Keratinocyte (primary cell): ENCODE measurements at regions not wholly inside any gene's neighbourhood (a gene's known extent, or its start where the extent isn't known, plus 50 kb on each side); places are given as distances from the start of the nearest gene placed in this dataset.
"Not testable (repeated sequence)": the region's sequence is repeated elsewhere in the genome, so short reads cannot be mapped to it uniquely, and the experiment has no call there.

Experiments used
- DNase-seq: peaks from one replicate; pipeline ENCODE4 v3.0.0-alpha.2; 2011; ENCODE audit warnings: low read depth, missing footprints, low spot score
- FAIRE-seq: peaks from 2 replicates; lab custom pipeline; 2011; peaks lifted over from hg19 to GRCh38; lab: Jason Lieb, UNC
- H2AFZ ChIP-seq: 2 replicates; pipeline ENCODE4 v1.6.0; 2012; ENCODE audit warnings: low read length, control low read depth, inconsistent platforms; ENCODE audit not compliant: control insufficient read depth
- H3K27ac ChIP-seq: 2 replicates; pipeline ENCODE4 v1.5.1; 2011; ENCODE audit warnings: low read length; ENCODE audit not compliant: control insufficient read depth, insufficient read depth
- H3K27me3 ChIP-seq: 3 replicates; pipeline ENCODE4 v1.6.0; 2011; ENCODE audit warnings: low read length; ENCODE audit not compliant: control insufficient read depth, insufficient read depth; ENCODE audit errors: extremely low read depth
- H3K36me3 ChIP-seq, 2 experiments: 2 replicates in 1 of 2; 3 replicates in 1 of 2; pipeline ENCODE4 v1.5.1; 2011; ENCODE audit warnings: low read length in 2 of 2, mild to moderate bottlenecking in 1 of 2; ENCODE audit not compliant: control insufficient read depth in 2 of 2, insufficient read depth in 2 of 2; ENCODE audit errors: extremely low read depth in 1 of 2
- H3K4me1 ChIP-seq: 3 replicates; pipeline ENCODE4 v1.5.1; 2011; ENCODE audit warnings: low read length; ENCODE audit not compliant: control insufficient read depth, insufficient read depth; ENCODE audit errors: extremely low read depth
- H3K4me2 ChIP-seq: 3 replicates; pipeline ENCODE4 v1.6.0; 2011; ENCODE audit warnings: low read depth, low read length; ENCODE audit not compliant: control insufficient read depth, insufficient read depth; ENCODE audit errors: extremely low read depth
- H3K4me3 ChIP-seq, 3 experiments: fragments of 200-600 bp in 1 of 3; sonication (generic) in 1 of 3; 2 replicates in 2 of 3; 3 replicates in 1 of 3; pipeline ENCODE4 v1.5.1; 2011 to 2016; ENCODE audit warnings: low read length in 3 of 3, mild to moderate bottlenecking in 3 of 3, control low read depth in 2 of 3, inconsistent platforms in 1 of 3, low read depth in 1 of 3, mixed read lengths in 1 of 3, mixed run types in 1 of 3, moderate library complexity in 1 of 3; ENCODE audit not compliant: control insufficient read depth in 2 of 3, insufficient read depth in 2 of 3; ENCODE audit errors: extremely low read depth in 1 of 3
- H3K79me2 ChIP-seq: 2 replicates; pipeline ENCODE4 v1.6.0; 2012; ENCODE audit warnings: low read length; ENCODE audit not compliant: control insufficient read depth, insufficient read depth
- H3K9ac ChIP-seq: 3 replicates; pipeline ENCODE4 v1.6.0; 2011; ENCODE audit warnings: low read length; ENCODE audit not compliant: control insufficient read depth, insufficient read depth; ENCODE audit errors: extremely low read depth
- H3K9me1 ChIP-seq: 3 replicates; pipeline ENCODE4 v1.6.0; 2011; ENCODE audit warnings: low read length; ENCODE audit not compliant: control insufficient read depth, insufficient read depth; ENCODE audit errors: extremely low read depth
- H3K9me3 ChIP-seq: 2 replicates; pipeline ENCODE4 v1.5.1; 2012; ENCODE audit warnings: low read depth, low read length; ENCODE audit not compliant: control insufficient read depth
- H4K20me1 ChIP-seq: 3 replicates; pipeline ENCODE4 v1.6.0; 2011; ENCODE audit warnings: low read length; ENCODE audit not compliant: control insufficient read depth, insufficient read depth; ENCODE audit errors: extremely low read depth
- CTCF ChIP-seq, 3 experiments: IDR thresholded peaks in 1 of 3; conservative IDR thresholded peaks in 1 of 3; optimal IDR thresholded peaks in 1 of 3; 2 replicates in 2 of 3; 3 replicates in 1 of 3; pipeline versions ENCODE3 to v1.5.1; 2011; ENCODE audit warnings: low read length in 3 of 3, mild to moderate bottlenecking in 3 of 3, moderate library complexity in 2 of 3, control low read depth in 1 of 3, inconsistent platforms in 1 of 3; ENCODE audit not compliant: insufficient read depth in 2 of 3; ENCODE audit errors: extremely low read depth in 1 of 3
- EZH2 ChIP-seq: IDR thresholded peaks from one replicate; pipeline ENCODE4 v1.6.1; 2012; ENCODE audit warnings: inconsistent platforms, mild to moderate bottlenecking, low read length, moderate library complexity
- dilution Hi-C: fragments of 300-500 bp; cut with MboI; formaldehyde crosslinking; loops from one replicate; pipeline ENCODE4 v1.7.0; 2020; ENCODE audit warnings: low sequenced_read_pairs; ENCODE audit not compliant: extremely low pct_ligation_motif_present

GRCh38 chr22:22161924-22162851 is 82.4 kb upstream of the VPREB1 start:
- TF ChIP-seq EZH2: no peak
- TF ChIP-seq CTCF (optimal IDR thresholded peaks at IDR 0.05 in 1 of 3, IDR thresholded peaks at IDR 0.05 in 1 of 3, conservative IDR thresholded peaks at IDR 0.05 in 1 of 3; ENCODE audit: extremely low read depth in 1 of 3, insufficient read depth in 2 of 3, low read length in 3 of 3): no peak
- dilution Hi-C loops: no loop called here
- no peak for FAIRE-seq

GRCh38 chr22:22160768-22161167 is 83.8 kb upstream of the VPREB1 start:
- FAIRE-seq, H3K4me3 ChIP-seq, H2AFZ ChIP-seq, DNase-seq, H3K9me1 ChIP-seq, H3K9ac ChIP-seq, H4K20me1 ChIP-seq, H3K4me1 ChIP-seq, H3K36me3 ChIP-seq, H3K27me3 ChIP-seq, H3K9me3 ChIP-seq, H3K4me2 ChIP-seq, H3K79me2 ChIP-seq, H3K27ac ChIP-seq, dilution Hi-C loops: not testable (repeated sequence)

More at GRCh38 chr22:22161924-22162851, 82.4 kb upstream of the VPREB1 start:
- H3K9me3 ChIP-seq: no peaks in the 10 kb centered on the region
- H2AFZ ChIP-seq: no peak overlapping the region
- no peak overlapping the region for H3K4me3 ChIP-seq
- no peak for DNase-seq
- no peaks in the 10 kb centered on the region for H3K36me3 ChIP-seq
- H4K20me1 ChIP-seq: no peaks in the 10 kb centered on the region
- H3K4me1 ChIP-seq: no peaks in the 10 kb centered on the region
- H3K27ac ChIP-seq: no peak overlapping the region
- H3K9me1 ChIP-seq: no peaks in the 10 kb centered on the region
- H3K9ac ChIP-seq: no peak overlapping the region
- H3K79me2 ChIP-seq: no peaks in the 10 kb centered on the region
- no peak overlapping the region for H3K4me2 ChIP-seq
- H3K27me3 ChIP-seq: peaks cover 6% of the 10 kb centered on the region
